ENCODE measurements at regions not wholly inside any gene's neighbourhood (a gene's known extent, or its start where the extent isn't known, plus 50 kb on each side); places are given as distances from the start of the nearest gene placed in this dataset.

- intact Hi-C loops (cut with micrococcal nuclease), result no loop called here
- CTCF ChIA-PET, result no interaction called here
- H3K4me2 ChIP-seq (ENCODE audit: low read length), result no peak overlapping the region
Measured at GRCh38 chr5:2199697-2200096, 317.0 kb upstream of the IRX4 start.

GRCh38 chr5:2196989-2197619 lies 314.4 kb upstream of the IRX4 start:
- Histone ChIP-seq H4K20me1 (ENCODE audit: insufficient read depth) (no peaks in the 10 kb centered on the region), H3K4me3 (replicated peaks in 1 of 2; ENCODE audit: low read depth in 1 of 2, low read length in 2 of 2) (no peak overlapping the region), H3K9ac (ENCODE audit: low read length) (no peak overlapping the region), H3K79me2 (ENCODE audit: insufficient read depth, low read length) (no peaks in the 10 kb centered on the region), H3K9me2 (ENCODE audit: insufficient read depth) (no peaks in the 10 kb centered on the region), H3K4me1 (ENCODE audit: control insufficient read depth in 1 of 2, insufficient read depth in 2 of 2, low read length in 2 of 2) (no peaks in the 10 kb centered on the region), H3K27ac (ENCODE audit: low read depth, low read length) (no peak overlapping the region), H3K4me2 (ENCODE audit: low read length) (no peak overlapping the region), H2AFZ (ENCODE audit: low read depth, low read length, poor library complexity, severe bottlenecking) (no peak overlapping the region), H3K27me3 (ENCODE audit: insufficient read depth, low read length) (peaks cover 49% of the 10 kb centered on the region), H3K36me3 (ENCODE audit: control insufficient read depth in 1 of 2, insufficient read depth in 2 of 2, low read length in 2 of 2) (no peaks in the 10 kb centered on the region), H3K9me3 (ENCODE audit: control insufficient read depth in 1 of 2, insufficient read depth in 1 of 2, low read depth in 1 of 2, low read length in 2 of 2) (no peaks in the 10 kb centered on the region)
- CTCF ChIA-PET, result no interaction called here
- TF ChIP-seq POLR2AphosphoS5 (IDR thresholded peaks at IDR 0.05; ENCODE audit: low read depth, low read length) (no peak), ATF3 (IDR thresholded peaks at IDR 0.05) (no peak), YY1 (IDR thresholded peaks at IDR 0.05; ENCODE audit: extremely low read depth, insufficient replicate concordance, low read depth, low read length) (no peak), EZH2phosphoT487 (IDR thresholded peaks at IDR 0.05; ENCODE audit: borderline replicate concordance) (no peak), EGR1 (IDR thresholded peaks at IDR 0.05; ENCODE audit: low read depth) (no peak), JUND (IDR thresholded peaks at IDR 0.05) (no peak), SRF (IDR thresholded peaks at IDR 0.05; ENCODE audit: low read depth) (no peak), TCF7L2 (IDR thresholded peaks at IDR 0.05; ENCODE audit: borderline replicate concordance, extremely low read depth, insufficient read depth, insufficient read length) (no peak), ZFX (IDR thresholded peaks at IDR 0.05) (no peak), ZNF274 (IDR thresholded peaks at IDR 0.05; ENCODE audit: low read depth, low read length) (no peak), SP1 (IDR thresholded peaks at IDR 0.05; ENCODE audit: low read depth) (no peak)
- POLR2A ChIA-PET, result no interaction called here
- DNase-seq (ENCODE audit: low read depth, low spot score) (no peak), ATAC-seq (no peak)
- BruUV-seq (replicated peaks), result no TSS peak
- RAD21 ChIA-PET (ENCODE audit: low non-redundant PET in 1 of 2, low total read pairs in 2 of 2, uncharacterized antibody in 2 of 2, unreplicated experiment in 2 of 2), result no interaction called here
- intact Hi-C loops (cut with micrococcal nuclease), result no loop called here

More at GRCh38 chr5:2199697-2200096, 317.0 kb upstream of the IRX4 start:
- no peak overlapping the region for H3K9ac ChIP-seq (ENCODE audit: low read length)
- ATAC-seq, result no peak
- H3K27me3 ChIP-seq (ENCODE audit: insufficient read depth, low read length), result peaks cover 40% of the 10 kb centered on the region
- no peaks in the 10 kb centered on the region for H3K4me1 ChIP-seq (ENCODE audit: control insufficient read depth in 1 of 2, insufficient read depth in 2 of 2, low read length in 2 of 2)
- ChIA-PET RAD21 (ENCODE audit: low non-redundant PET in 1 of 2, low total read pairs in 2 of 2, uncharacterized antibody in 2 of 2, unreplicated experiment in 2 of 2) (no interaction called here), POLR2A (no interaction called here)
- BruUV-seq (replicated peaks), result no TSS peak
- no peaks in the 10 kb centered on the region for H3K36me3 ChIP-seq (ENCODE audit: control insufficient read depth in 1 of 2, insufficient read depth in 2 of 2, low read length in 2 of 2)
- no peak for DNase-seq (ENCODE audit: low read depth, low spot score)
- H3K9me3 ChIP-seq (ENCODE audit: control insufficient read depth in 1 of 2, insufficient read depth in 1 of 2, low read depth in 1 of 2, low read length in 2 of 2), result no peaks in the 10 kb centered on the region
- H3K27ac ChIP-seq (ENCODE audit: low read depth, low read length), result no peak overlapping the region
- no peak overlapping the region for H2AFZ ChIP-seq (ENCODE audit: low read depth, low read length, poor library complexity, severe bottlenecking)
- H3K4me3 ChIP-seq (replicated peaks in 1 of 2; ENCODE audit: low read depth in 1 of 2, low read length in 2 of 2), result no peak overlapping the region
- H3K9me2 ChIP-seq (ENCODE audit: insufficient read depth), result no peaks in the 10 kb centered on the region
- TF ChIP-seq CBX3 (IDR thresholded peaks at IDR 0.05; ENCODE audit: low read depth), result no peak
- TF ChIP-seq ZFX (IDR thresholded peaks at IDR 0.05), result no peak
- TF ChIP-seq POLR2AphosphoS5 (IDR thresholded peaks at IDR 0.05; ENCODE audit: low read depth, low read length), result no peak
- no peak for TF ChIP-seq JUND (IDR thresholded peaks at IDR 0.05)
- TF ChIP-seq ELF1 (IDR thresholded peaks at IDR 0.05; ENCODE audit: borderline replicate concordance, low read depth), result no peak
- TF ChIP-seq FOSL1 (IDR thresholded peaks at IDR 0.05; ENCODE audit: low read depth), result no peak
- no peak for TF ChIP-seq SP1 (IDR thresholded peaks at IDR 0.05; ENCODE audit: low read depth)
- H3K79me2 ChIP-seq (ENCODE audit: insufficient read depth, low read length), result no peaks in the 10 kb centered on the region
- no peaks in the 10 kb centered on the region for H4K20me1 ChIP-seq (ENCODE audit: insufficient read depth)

Data from HCT116 (cell line).